DND-41 (cell line): ENCODE measurements at regions not wholly inside any gene's neighbourhood (a gene's known extent, or its start where the extent isn't known, plus 50 kb on each side); places are given as distances from the start of the nearest gene placed in this dataset.
A peak's percentile ranks its signal among the peaks of the same experiment; 100 is the strongest.

Source experiments
- ATAC-seq: fragments of 200-7000 bp; cut with Tn5 transposase; 3 replicates; pipeline ENCODE4 v1.9.1; 2021; ENCODE audit warnings: low read depth; ENCODE audit not compliant: insufficient read depth
- DNase-seq: peaks from one replicate; pipeline ENCODE4 v3.0.0-alpha.2; 2020
- H2AFZ ChIP-seq: 2 replicates; pipeline ENCODE4 v1.6.0; 2012; ENCODE audit warnings: low read depth, low read length
- H3K27ac ChIP-seq: 2 replicates; pipeline ENCODE4 v1.5.1; 2012; ENCODE audit warnings: low read length, inconsistent platforms
- H3K27me3 ChIP-seq: fragments of 200-600 bp; sonication (generic); 2 replicates; pipeline ENCODE4 v1.6.0; 2012; ENCODE audit warnings: low read length, mild to moderate bottlenecking, inconsistent platforms; ENCODE audit not compliant: insufficient read depth, poor library complexity
- H3K36me3 ChIP-seq: 2 replicates; pipeline ENCODE4 v1.5.1; 2012; ENCODE audit warnings: low read length, inconsistent platforms; ENCODE audit not compliant: insufficient read depth
- H3K4me1 ChIP-seq: 2 replicates; pipeline ENCODE4 v1.5.1; 2012; ENCODE audit warnings: mild to moderate bottlenecking, low read length; ENCODE audit not compliant: insufficient read depth
- H3K4me2 ChIP-seq: 2 replicates; pipeline ENCODE4 v1.6.0; 2012; ENCODE audit warnings: mild to moderate bottlenecking, moderate library complexity, low read length, inconsistent platforms; ENCODE audit not compliant: insufficient read depth
- H3K4me3 ChIP-seq, 2 experiments: fragments of 200-600 bp in 1 of 2; shearing (Covaris generic) in 1 of 2; 2 replicates each; pipeline ENCODE4 v1.5.1; 2012 to 2016; ENCODE audit warnings: inconsistent platforms in 2 of 2, low read length in 2 of 2, mild to moderate bottlenecking in 2 of 2, low read depth in 1 of 2, moderate library complexity in 1 of 2
- H3K79me2 ChIP-seq: 2 replicates; pipeline ENCODE4 v1.6.0; 2012; ENCODE audit warnings: low read length, inconsistent platforms; ENCODE audit not compliant: insufficient read depth
- H3K9ac ChIP-seq: 2 replicates; pipeline ENCODE4 v1.6.0; 2012; ENCODE audit warnings: low read depth, mild to moderate bottlenecking, inconsistent platforms, low read length, moderate library complexity
- H3K9me3 ChIP-seq: 2 replicates; pipeline ENCODE4 v1.5.1; 2012; ENCODE audit warnings: low read length, moderate library complexity, mild to moderate bottlenecking, inconsistent platforms; ENCODE audit not compliant: insufficient read depth, severe bottlenecking
- H4K20me1 ChIP-seq: 2 replicates; pipeline ENCODE4 v1.6.0; 2012; ENCODE audit warnings: low read length; ENCODE audit not compliant: insufficient read depth
- EZH2 ChIP-seq: IDR thresholded peaks from 3 replicates; pipeline ENCODE4 v1.6.1; 2012; ENCODE audit warnings: borderline replicate concordance, low read depth, mild to moderate bottlenecking, moderate library complexity, low read length, inconsistent platforms; ENCODE audit not compliant: severe bottlenecking
- TF ChIP-seq, protein P1 (sequence below): IDR thresholded peaks from 2 replicates; pipeline ENCODE4 v1.5.1; 2012; ENCODE audit warnings: borderline replicate concordance, low read length, moderate library complexity, mild to moderate bottlenecking; ENCODE audit not compliant: poor library complexity, severe bottlenecking; ENCODE audit errors: extremely low read depth

DNA sequence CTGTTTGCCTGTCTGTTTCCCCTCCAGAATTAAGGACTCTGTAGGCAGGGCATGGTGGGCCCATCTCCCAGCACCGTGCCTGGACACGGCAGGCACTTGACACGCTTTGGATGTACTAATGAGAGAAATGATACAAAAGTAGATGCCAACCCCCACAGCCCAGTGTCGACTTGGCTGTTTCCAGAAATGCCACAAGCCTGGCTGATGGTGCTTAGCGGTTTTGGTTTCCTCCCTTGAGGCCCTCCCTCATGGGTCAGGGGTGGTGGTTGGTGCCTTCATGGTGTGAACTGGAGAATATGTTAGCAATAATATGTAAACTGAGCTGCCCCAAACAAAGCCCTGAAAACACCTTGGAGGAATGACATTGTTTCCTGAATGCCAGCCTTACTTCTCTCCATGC, 55.5 kb upstream of the ESRRB start:
- DNase-seq (peak; percentile 45), ATAC-seq (peak; percentile 83)
- Histone ChIP-seq H3K4me1 (no peaks in the 10 kb centered on the region), H4K20me1 (no peaks in the 10 kb centered on the region), H3K4me3 (no peak overlapping the region), H3K27ac (no peak overlapping the region), H3K9ac (no peak overlapping the region), H3K9me3 (no peaks in the 10 kb centered on the region), H3K27me3 (no peaks in the 10 kb centered on the region), H3K36me3 (no peaks in the 10 kb centered on the region), H2AFZ (no peak overlapping the region), H3K4me2 (no peak overlapping the region), H3K79me2 (no peaks in the 10 kb centered on the region)
- TF ChIP-seq, protein P1, sequence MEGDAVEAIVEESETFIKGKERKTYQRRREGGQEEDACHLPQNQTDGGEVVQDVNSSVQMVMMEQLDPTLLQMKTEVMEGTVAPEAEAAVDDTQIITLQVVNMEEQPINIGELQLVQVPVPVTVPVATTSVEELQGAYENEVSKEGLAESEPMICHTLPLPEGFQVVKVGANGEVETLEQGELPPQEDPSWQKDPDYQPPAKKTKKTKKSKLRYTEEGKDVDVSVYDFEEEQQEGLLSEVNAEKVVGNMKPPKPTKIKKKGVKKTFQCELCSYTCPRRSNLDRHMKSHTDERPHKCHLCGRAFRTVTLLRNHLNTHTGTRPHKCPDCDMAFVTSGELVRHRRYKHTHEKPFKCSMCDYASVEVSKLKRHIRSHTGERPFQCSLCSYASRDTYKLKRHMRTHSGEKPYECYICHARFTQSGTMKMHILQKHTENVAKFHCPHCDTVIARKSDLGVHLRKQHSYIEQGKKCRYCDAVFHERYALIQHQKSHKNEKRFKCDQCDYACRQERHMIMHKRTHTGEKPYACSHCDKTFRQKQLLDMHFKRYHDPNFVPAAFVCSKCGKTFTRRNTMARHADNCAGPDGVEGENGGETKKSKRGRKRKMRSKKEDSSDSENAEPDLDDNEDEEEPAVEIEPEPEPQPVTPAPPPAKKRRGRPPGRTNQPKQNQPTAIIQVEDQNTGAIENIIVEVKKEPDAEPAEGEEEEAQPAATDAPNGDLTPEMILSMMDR, result no peak
- TF ChIP-seq EZH2, result no peak

DNA sequence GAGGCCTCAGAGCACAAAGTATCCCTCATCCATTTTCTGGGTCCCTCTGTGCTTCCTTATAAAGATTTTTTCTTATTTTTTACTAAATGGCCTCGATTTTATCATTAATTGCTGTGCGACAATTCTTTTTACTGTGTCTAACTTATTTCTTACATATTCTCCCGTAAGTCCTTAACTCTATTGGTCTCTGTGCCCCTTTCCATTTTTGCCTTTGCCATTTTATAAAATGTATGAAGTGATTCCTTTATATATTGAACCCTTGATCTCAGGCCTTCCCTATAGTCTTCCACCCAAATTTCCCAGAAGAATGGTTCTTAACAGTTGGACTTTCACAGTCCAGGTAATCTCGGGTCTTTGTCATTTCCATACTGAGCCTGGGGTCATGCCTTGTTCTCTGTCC, 55.0 kb upstream of the ESRRB start:
- no peaks in the 10 kb centered on the region for H4K20me1 ChIP-seq
- no peak overlapping the region for H3K27ac ChIP-seq
- DNase-seq (no peak), ATAC-seq (no peak)
- H3K79me2 ChIP-seq, result no peaks in the 10 kb centered on the region
- H3K9me3 ChIP-seq, result no peaks in the 10 kb centered on the region
- H3K27me3 ChIP-seq, result no peaks in the 10 kb centered on the region
- H2AFZ ChIP-seq, result no peak overlapping the region
- H3K36me3 ChIP-seq, result no peaks in the 10 kb centered on the region
- no peak overlapping the region for H3K4me3 ChIP-seq
- no peaks in the 10 kb centered on the region for H3K4me1 ChIP-seq
- H3K4me2 ChIP-seq, result no peak overlapping the region
- H3K9ac ChIP-seq, result no peak overlapping the region
- TF ChIP-seq EZH2, result no peak
- TF ChIP-seq, protein P1, result no peak

DNA sequence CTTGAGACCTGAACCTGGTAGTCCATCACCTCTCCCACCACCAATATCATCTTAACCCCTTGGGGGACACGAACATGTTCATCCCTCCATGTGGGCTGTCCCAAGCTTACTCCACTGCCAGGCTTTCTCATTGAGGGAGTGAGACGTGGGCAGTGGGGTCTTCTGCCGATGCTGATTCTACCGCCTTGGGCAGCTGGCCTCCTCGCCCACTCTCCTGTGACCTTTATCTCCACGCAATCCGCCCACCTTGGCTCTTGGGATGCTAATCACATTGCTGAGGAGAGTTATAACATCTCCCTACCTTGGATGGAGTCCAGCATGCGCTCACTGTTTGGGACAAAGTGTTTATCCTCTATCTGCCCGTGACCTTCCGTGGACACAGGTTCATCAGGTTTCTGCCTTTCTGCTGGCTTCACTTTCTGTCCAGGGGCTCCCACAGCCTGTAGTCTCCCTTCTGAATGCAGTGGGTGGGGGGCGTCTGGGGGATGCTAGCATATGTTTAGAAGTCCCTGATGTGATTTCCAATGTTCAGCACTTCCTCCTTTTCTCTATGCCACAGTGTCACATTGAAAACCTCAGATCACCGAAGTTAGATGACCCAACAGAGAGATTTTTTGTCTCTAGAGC, 53.2 kb upstream of the ESRRB start:
- Histone ChIP-seq H3K9me3 (no peaks in the 10 kb centered on the region), H3K4me3 (no peak overlapping the region), H3K27me3 (no peaks in the 10 kb centered on the region), H3K4me1 (no peaks in the 10 kb centered on the region), H3K9ac (no peak overlapping the region), H3K4me2 (no peak overlapping the region), H3K36me3 (no peaks in the 10 kb centered on the region), H3K27ac (no peak overlapping the region), H4K20me1 (no peaks in the 10 kb centered on the region), H2AFZ (no peak overlapping the region), H3K79me2 (no peaks in the 10 kb centered on the region)
- DNase-seq (no peak), ATAC-seq (no peak)
- TF ChIP-seq EZH2, result no peak
- TF ChIP-seq, protein P1, result no peak
